GM12878 (cell line): ENCODE measurements at regions not wholly inside any gene's neighbourhood (a gene's known extent, or its start where the extent isn't known, plus 50 kb on each side); places are given as distances from the start of the nearest gene placed in this dataset.

ENCODE experiments used
- ATF7 ChIP-seq: fragments of 450-650 bp; IDR thresholded peaks from 2 replicates; pipeline ENCODE4 v1.6.1; 2016; ENCODE audit warnings: low read depth, mild to moderate bottlenecking
- CEBPB ChIP-seq, 2 experiments: fragments of 150-350 bp in 1 of 2; IDR thresholded peaks; 2 replicates each; pipeline ENCODE4 v1.6.1; 2012 to 2014; ENCODE audit warnings: low read depth in 2 of 2, low read length in 2 of 2, borderline replicate concordance in 1 of 2, inconsistent platforms in 1 of 2
- CTCF ChIP-seq, 3 experiments: IDR thresholded peaks in 2 of 3; conservative IDR thresholded peaks in 1 of 3; 2 replicates each; pipeline ENCODE4 v1.5.1; 2011; ENCODE audit warnings: low read depth in 3 of 3, low read length in 3 of 3, mild to moderate bottlenecking in 3 of 3, control low read depth in 2 of 3, moderate library complexity in 2 of 3, inconsistent platforms in 1 of 3, mixed read lengths in 1 of 3; ENCODE audit not compliant: control insufficient read depth in 2 of 3, insufficient read depth in 1 of 3; ENCODE audit errors: extremely low read depth in 1 of 3
- POLR2A ChIP-seq: IDR thresholded peaks from 2 replicates; pipeline ENCODE4 v1.6.1; 2011; ENCODE audit warnings: low read depth, mild to moderate bottlenecking, low read length
- POLR2AphosphoS5 ChIP-seq: IDR thresholded peaks from 2 replicates; pipeline ENCODE4 v1.6.1; 2011; ENCODE audit warnings: mild to moderate bottlenecking, low read length, inconsistent platforms
- SIN3A ChIP-seq: IDR thresholded peaks from 2 replicates; pipeline ENCODE4 v1.6.1; 2012; ENCODE audit warnings: low read depth, low read length, improper control_type of control experiment
- SMAD1 ChIP-seq: fragments of 450-650 bp; IDR thresholded peaks from 2 replicates; pipeline ENCODE4 v1.6.1; 2018; ENCODE audit warnings: mild to moderate bottlenecking, low read depth; ENCODE audit not compliant: partially characterized antibody
- SMC3 ChIP-seq: IDR thresholded peaks from 2 replicates; pipeline ENCODE4 v1.6.1; 2011; ENCODE audit warnings: low read length, improper control_type of control experiment, borderline replicate concordance

GRCh38 chr4:75180217-75180616, 247.3 kb downstream of the PARM1 start:
- TF ChIP-seq POLR2A (no peak), ATF7 (no peak), POLR2AphosphoS5 (no peak), CTCF (IDR thresholded peaks at IDR 0.05 in 2 of 3, conservative IDR thresholded peaks at IDR 0.05 in 1 of 3; ENCODE audit: control insufficient read depth in 2 of 3, extremely low read depth in 1 of 3, insufficient read depth in 1 of 3, low read depth in 3 of 3, low read length in 3 of 3) (no peak), SIN3A (no peak), CEBPB (IDR thresholded peaks at IDR 0.05; ENCODE audit: borderline replicate concordance in 1 of 2, low read depth in 2 of 2, low read length in 2 of 2) (no peak), SMAD1 (no peak), SMC3 (no peak)
